Transverse colon (tissue), 4 donors: ENCODE measurements at regions not wholly inside any gene's neighbourhood (a gene's known extent, or its start where the extent isn't known, plus 50 kb on each side); places are given as distances from the start of the nearest gene placed in this dataset.

Source experiments
- POLR2A ChIP-seq: fragments of 450-650 bp; IDR thresholded peaks from one replicate; pipeline ENCODE4 v1.6.1; 2016; ENCODE audit warnings: antibody characterized with exemption, mild to moderate bottlenecking, moderate library complexity
- POLR2AphosphoS5 ChIP-seq, 3 donors: sonication (generic); formaldehyde crosslinking; IDR thresholded peaks; one replicate each; pipeline ENCODE4 v1.6.1; 2016; ENCODE audit warnings: antibody characterized with exemption in 3 of 3
- TF ChIP-seq, protein P1 (sequence below), 5 experiments: fragments of 200-600 bp in 3 of 5; fragments of 450-650 bp in 2 of 5; sonication (generic) in 3 of 5; IDR thresholded peaks; 1 replicate in 2 of 5; 2 replicates in 3 of 5; pipeline ENCODE4 v1.5.1; 2016 to 2017; ENCODE audit warnings: antibody characterized with exemption in 5 of 5, inconsistent platforms in 3 of 5, mild to moderate bottlenecking in 2 of 5, moderate library complexity in 1 of 5

DNA sequence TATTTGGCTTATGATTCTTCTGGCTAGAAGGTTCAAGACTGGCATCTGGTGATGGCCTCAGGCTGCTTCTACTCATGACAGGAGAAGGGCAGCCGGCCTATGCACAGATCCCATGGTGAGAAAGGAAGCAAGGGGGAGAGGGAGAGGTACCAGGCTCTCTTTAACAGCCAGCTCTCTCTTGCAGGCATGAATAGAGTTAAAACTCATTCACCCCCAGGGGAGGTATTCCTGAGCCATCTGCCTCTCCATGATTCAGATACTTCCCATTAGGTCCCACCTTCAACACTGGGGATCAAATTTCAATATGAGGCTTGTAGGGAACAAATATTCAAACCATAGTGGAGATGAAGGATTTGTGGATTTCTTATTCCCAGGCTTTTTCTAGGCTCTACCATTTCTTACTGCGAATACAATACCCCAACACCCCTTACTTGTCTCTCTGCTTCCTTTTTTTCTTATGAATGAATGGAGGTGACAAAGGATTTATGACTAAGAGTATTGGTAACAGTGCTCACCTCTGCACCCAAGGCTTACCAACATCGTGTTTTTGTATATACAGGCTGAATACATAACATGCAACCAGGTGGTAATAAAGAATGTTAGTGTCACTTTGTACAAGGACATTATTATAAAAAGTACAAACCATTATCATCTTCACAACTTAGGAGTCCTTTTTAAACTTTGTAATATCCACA is 454.6 kb upstream of the TRIB2 start:
- TF ChIP-seq, protein P1, sequence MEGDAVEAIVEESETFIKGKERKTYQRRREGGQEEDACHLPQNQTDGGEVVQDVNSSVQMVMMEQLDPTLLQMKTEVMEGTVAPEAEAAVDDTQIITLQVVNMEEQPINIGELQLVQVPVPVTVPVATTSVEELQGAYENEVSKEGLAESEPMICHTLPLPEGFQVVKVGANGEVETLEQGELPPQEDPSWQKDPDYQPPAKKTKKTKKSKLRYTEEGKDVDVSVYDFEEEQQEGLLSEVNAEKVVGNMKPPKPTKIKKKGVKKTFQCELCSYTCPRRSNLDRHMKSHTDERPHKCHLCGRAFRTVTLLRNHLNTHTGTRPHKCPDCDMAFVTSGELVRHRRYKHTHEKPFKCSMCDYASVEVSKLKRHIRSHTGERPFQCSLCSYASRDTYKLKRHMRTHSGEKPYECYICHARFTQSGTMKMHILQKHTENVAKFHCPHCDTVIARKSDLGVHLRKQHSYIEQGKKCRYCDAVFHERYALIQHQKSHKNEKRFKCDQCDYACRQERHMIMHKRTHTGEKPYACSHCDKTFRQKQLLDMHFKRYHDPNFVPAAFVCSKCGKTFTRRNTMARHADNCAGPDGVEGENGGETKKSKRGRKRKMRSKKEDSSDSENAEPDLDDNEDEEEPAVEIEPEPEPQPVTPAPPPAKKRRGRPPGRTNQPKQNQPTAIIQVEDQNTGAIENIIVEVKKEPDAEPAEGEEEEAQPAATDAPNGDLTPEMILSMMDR (IDR thresholded peaks at IDR 0.05): no peak
- TF ChIP-seq POLR2A: no peak
- TF ChIP-seq POLR2AphosphoS5 (IDR thresholded peaks at IDR 0.05): no peak
